Heart left ventricle (tissue), 16 donors: ENCODE measurements at regions not wholly inside any gene's neighbourhood (a gene's known extent, or its start where the extent isn't known, plus 50 kb on each side); places are given as distances from the start of the nearest gene placed in this dataset.

Experiments used
- ATAC-seq, 4 donors: fragments of 200-7000 bp; cut with Tn5 transposase; one replicate each; pipeline ENCODE4 v1.9.1; 2020 to 2022; ENCODE audit warnings: moderate library complexity in 4 of 4, mild to moderate bottlenecking in 3 of 4, moderate number of reproducible peaks in 1 of 4
- DNase-seq, 5 donors: peaks; one replicate each; pipeline ENCODE4 v3.0.0-alpha.2; 2020
- H3K27ac ChIP-seq, 12 donors: fragments of 200-600 bp; sonication (generic) in 4 of 12; one replicate each; pipeline versions ENCODE4 v1.5.0 to v1.8.0; 2016 to 2022; ENCODE audit warnings: mild to moderate bottlenecking in 2 of 12
- H3K27me3 ChIP-seq, 9 donors: fragments of 200-600 bp; sonication (generic) in 2 of 9; one replicate each; pipeline versions ENCODE4 v1.5.1 to v1.8.0; 2016 to 2022; ENCODE audit warnings: mild to moderate bottlenecking in 3 of 9
- H3K36me3 ChIP-seq, 9 donors: fragments of 200-600 bp; sonication (generic) in 2 of 9; one replicate each; pipeline versions ENCODE4 v1.5.0 to v1.8.0; 2018 to 2022; ENCODE audit warnings: mild to moderate bottlenecking in 2 of 9
- H3K4me1 ChIP-seq, 12 donors: fragments of 200-600 bp; sonication (generic) in 4 of 12; one replicate each; pipeline versions ENCODE4 v1.5.0 to v1.8.0; 2016 to 2022; ENCODE audit warnings: mild to moderate bottlenecking in 3 of 12
- H3K4me3 ChIP-seq, 12 donors: fragments of 200-600 bp; sonication (generic) in 4 of 12; one replicate each; pipeline versions ENCODE4 v1.5.0 to v1.8.0; 2017 to 2022; ENCODE audit warnings: mild to moderate bottlenecking in 9 of 12, moderate library complexity in 4 of 12
- H3K9me3 ChIP-seq, 12 donors: fragments of 200-600 bp; sonication (generic) in 4 of 12; one replicate each; pipeline versions ENCODE4 v1.5.0 to v1.8.0; 2016 to 2022; ENCODE audit warnings: mild to moderate bottlenecking in 1 of 12
- CTCF ChIP-seq, 12 donors: fragments of 200-600 bp; sonication (generic) in 4 of 12; IDR thresholded peaks; one replicate each; pipeline versions ENCODE4 v1.5.0 to v1.8.0; 2018 to 2022; ENCODE audit warnings: antibody characterized with exemption in 12 of 12, mild to moderate bottlenecking in 5 of 12
- POLR2A ChIP-seq, 2 donors: fragments of 450-650 bp; IDR thresholded peaks; one replicate each; pipeline ENCODE4 v1.6.1; 2017; ENCODE audit warnings: antibody characterized with exemption in 2 of 2, mild to moderate bottlenecking in 2 of 2, moderate library complexity in 2 of 2
- WGBS, 4 donors: extraction: QIAGEN DNeasy Blood & Tissue Kit in 2 of 4; methylation state at CpG; one replicate each; pipeline versions ENCODE4 v1.1.5 to v1.1.7; 2013 to 2018; 5-methylcytosine and 5-hydroxymethylcytosine counted together
- intact Hi-C, 10 donors: fragments of 100-400 bp; cut with DNase I; formaldehyde crosslinking; loops; one replicate each; pipeline versions ENCODE4 v1.11.1 to v1.14.2; 2022
- donor health status: ischemic (EF 13 %, LVEDD 7.1; RV severe dilation, severe dysfunction).
- donor health status: healthy with polysubstance abuse.
- donor health status: DM: no; HTN: yes; CAD: no.
- donor health status: DM: no; HTN: no; CAD: no.
- donor health status: ischemic (EF 25% LVEDD 6.9; RV normal size, moderate dysfunction).
- donor health status: ischemic (EF 25% LVEDD 5.7; RV mildly dilated, moderate dysfunction).
- donor health status: healthy.
- donor health status: DM: yes; HTN: yes; CAD: no.
- donor health status: ischemic (EF 35%, LVEDD 5.7; RV mildly dilated, moderate dysfunction).
- donor health status: nonischemic (EF 11% LVEDD 7.7; RV severe dilation, severe dysfunction).
- donor health status: DM: yes; HTN: yes; CAD: no.
- donor health status: PGD.
- donor health status: ischemic (EF 29% LVEDD 5.4; RV normal size, mild dysfunction).
- donor health status: nonischemic (EF 23%, LVEDD 6.1; RV moderate dilation, normal function).

DNA sequence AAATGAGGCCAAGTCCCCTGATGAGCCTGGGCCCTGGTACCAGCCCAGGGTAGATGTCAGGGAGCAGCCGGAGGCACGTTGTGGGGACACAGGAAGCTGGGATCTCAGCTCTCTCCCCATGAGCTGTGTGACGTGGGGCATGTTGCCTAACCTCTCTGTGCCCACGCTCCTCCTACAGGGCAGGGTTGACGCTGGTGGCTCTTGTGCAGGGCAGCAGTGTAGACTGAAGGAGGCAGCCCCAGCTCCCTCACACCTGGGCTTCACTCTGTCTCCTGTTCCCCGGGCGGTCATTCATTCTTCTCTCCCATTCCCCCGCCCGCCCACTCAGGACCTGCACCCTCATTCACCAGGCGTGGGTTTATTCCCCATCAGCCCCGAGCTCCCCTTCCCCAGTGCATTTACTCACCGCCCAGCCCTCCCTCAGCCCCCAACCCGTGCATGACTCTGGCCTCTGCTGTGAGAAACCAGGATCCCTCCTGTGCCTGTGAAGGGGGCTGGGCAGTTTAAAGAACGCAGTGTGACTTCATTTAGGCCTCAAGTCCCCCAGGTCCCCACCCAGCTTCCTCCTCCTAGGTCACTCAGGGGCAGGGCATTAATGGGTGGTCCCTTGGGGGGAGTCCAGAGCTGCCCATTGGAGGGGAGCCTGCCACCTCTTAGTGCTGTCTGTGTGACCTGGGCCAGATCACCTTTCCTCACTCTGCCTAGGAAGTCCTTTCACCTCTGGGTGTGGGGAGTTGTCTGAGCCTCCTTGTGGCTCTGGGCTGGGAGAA, 285.7 kb downstream of the PTPRU start:
- no peak for DNase-seq
- Histone ChIP-seq H3K9me3 (no peaks in the 10 kb centered on the region), H3K4me3 (no peak overlapping the region), H3K27ac (no peak overlapping the region), H3K4me1 (no peaks in the 10 kb centered on the region), H3K27me3 (peaks cover 0 to 43% (median 10%) of the 10 kb centered on the region in 9 donors), H3K36me3 (no peaks in the 10 kb centered on the region)
- 50 to 58% (median 55%) methylated on average over 14 of the region's 14 CpGs for WGBS, 4 donors
- TF ChIP-seq POLR2A (IDR thresholded peaks at IDR 0.05) (no peak), CTCF (IDR thresholded peaks at IDR 0.05) (no peak)
- no peak for ATAC-seq
- intact Hi-C loops = no loop called here

GRCh38 chr1:29521438-29521715, 285.1 kb downstream of the PTPRU start:
- intact Hi-C loops = no loop called here
- Histone ChIP-seq H3K27me3 (peaks cover 0 to 43% (median 10%) of the 10 kb centered on the region in 9 donors), H3K9me3 (no peaks in the 10 kb centered on the region), H3K4me1 (no peaks in the 10 kb centered on the region), H3K4me3 (no peak overlapping the region), H3K36me3 (no peaks in the 10 kb centered on the region), H3K27ac (no peak overlapping the region)
- 49 to 93% (median 67%) methylated on average over 2 to 4 of the region's 4 CpGs for WGBS, 4 donors
- ATAC-seq (no peak), DNase-seq (no peak)
- TF ChIP-seq POLR2A (IDR thresholded peaks at IDR 0.05) (no peak), CTCF (IDR thresholded peaks at IDR 0.05) (no peak)

GRCh38 chr1:29520571-29521437, 284.5 kb downstream of the PTPRU start:
- Histone ChIP-seq H3K27me3 (peaks cover 0 to 49% (median 10%) of the 10 kb centered on the region in 9 donors), H3K4me3 (no peak overlapping the region), H3K36me3 (no peaks in the 10 kb centered on the region), H3K4me1 (no peaks in the 10 kb centered on the region), H3K27ac (no peak overlapping the region), H3K9me3 (no peaks in the 10 kb centered on the region)
- DNase-seq (no peak), ATAC-seq (peak in 1 of 4 donors; percentile 8)
- no peak for TF ChIP-seq CTCF (IDR thresholded peaks at IDR 0.05)
- TF ChIP-seq POLR2A (IDR thresholded peaks at IDR 0.05) = no peak
- intact Hi-C loops = no loop called here
- 66 to 76% (median 71%) methylated on average over 11 of the region's 11 CpGs for WGBS, 4 donors

- H3K9me3 ChIP-seq = no peaks in the 10 kb centered on the region
- intact Hi-C loops = loop anchor here in 6 of 10 donors (10.0 kb wide), 4 partner anchors 65 to 595 kb away; no protein-coding TSS in a partner anchor
- ATAC-seq (no peak), DNase-seq (no peak)
- no peaks in the 10 kb centered on the region for H3K4me1 ChIP-seq
- 28 to 51% (median 41%) methylated on average over 5 to 8 of the region's 8 CpGs for WGBS, 4 donors
- no peak for TF ChIP-seq POLR2A (IDR thresholded peaks at IDR 0.05)
- TF ChIP-seq CTCF (IDR thresholded peaks at IDR 0.05) = no peak
- H3K4me3 ChIP-seq = no peak overlapping the region
- no peak overlapping the region for H3K27ac ChIP-seq
- H3K27me3 ChIP-seq = peaks cover 0 to 48% (median 10%) of the 10 kb centered on the region in 9 donors
- no peaks in the 10 kb centered on the region for H3K36me3 ChIP-seq
Measured at GRCh38 chr1:29519788-29520110, 283.4 kb downstream of the PTPRU start.
